ENCODE measurements at regions not wholly inside any gene's neighbourhood (a gene's known extent, or its start where the extent isn't known, plus 50 kb on each side); places are given as distances from the start of the nearest gene placed in this dataset.

GRCh38 chr9:13047827-13048587 is 231.5 kb downstream of the MPDZ start:
- Histone ChIP-seq H3K9me3 (ENCODE audit: control insufficient read depth, insufficient read depth, low read depth, low read length) (no peaks in the 10 kb centered on the region), H3K27ac (ENCODE audit: extremely low read depth, low read depth, low read length) (no peak overlapping the region), H3K4me1 (ENCODE audit: control insufficient read depth, insufficient read depth, low read length) (no peaks in the 10 kb centered on the region), H3K4me3 (ENCODE audit: low read depth, low read length) (no peak overlapping the region), H3K36me3 (ENCODE audit: control insufficient read depth in 2 of 2, insufficient read depth in 1 of 2, low read length in 2 of 2) (no peaks in the 10 kb centered on the region)
- TF ChIP-seq ZNF248 (tag by site-specific recombination; IDR thresholded peaks at IDR 0.05) (no peak), ZNF747 (tag by site-specific recombination; IDR thresholded peaks at IDR 0.05) (no peak), ZNF791 (tag by site-specific recombination; IDR thresholded peaks at IDR 0.05) (no peak), SP2 (tag by site-specific recombination; IDR thresholded peaks at IDR 0.05) (no peak)
- CTCF ChIA-PET, result interaction anchor here (0.6 to 2.1 kb wide), 4 partner anchors 13 to 86 kb away, joined by 3 to 9 read pairs (median 4); no protein-coding TSS in a partner anchor
- POLR2A ChIA-PET, result no interaction called here

GRCh38 chr9:13049223-13049622 is 230.3 kb downstream of the MPDZ start:
- POLR2A ChIA-PET, result no interaction called here
- Histone ChIP-seq H3K36me3 (ENCODE audit: control insufficient read depth in 2 of 2, insufficient read depth in 1 of 2, low read length in 2 of 2) (no peaks in the 10 kb centered on the region), H3K27ac (ENCODE audit: extremely low read depth, low read depth, low read length) (no peak overlapping the region), H3K4me1 (ENCODE audit: control insufficient read depth, insufficient read depth, low read length) (no peaks in the 10 kb centered on the region), H3K9me3 (ENCODE audit: control insufficient read depth, insufficient read depth, low read depth, low read length) (no peaks in the 10 kb centered on the region), H3K4me3 (ENCODE audit: low read depth, low read length) (no peak overlapping the region)
- CTCF ChIA-PET, result interaction anchor here (0.5 to 2.1 kb wide), 3 partner anchors 14 to 1364 kb away, joined by 3 to 9 read pairs (median 3); no protein-coding TSS in a partner anchor
- TF ChIP-seq ZNF248 (tag by site-specific recombination; IDR thresholded peaks at IDR 0.05) (no peak), ZNF776 (tag by site-specific recombination; IDR thresholded peaks at IDR 0.05; ENCODE audit: borderline replicate concordance) (no peak), ZNF274 (IDR thresholded peaks at IDR 0.05; ENCODE audit: low read length) (no peak), ZNF274 (tag by site-specific recombination; IDR thresholded peaks at IDR 0.05; ENCODE audit: borderline replicate concordance) (no peak), SCRT1 (tag by site-specific recombination; IDR thresholded peaks at IDR 0.05; ENCODE audit: borderline replicate concordance) (no peak), WT1 (tag by site-specific recombination; IDR thresholded peaks at IDR 0.05) (no peak), ZNF37A (tag by site-specific recombination; IDR thresholded peaks at IDR 0.05) (no peak), ZNF362 (tag by site-specific recombination; IDR thresholded peaks at IDR 0.05) (no peak), PRDM4 (tag by site-specific recombination; IDR thresholded peaks at IDR 0.05) (peak; percentile 90), MZF1 (tag by site-specific recombination; IDR thresholded peaks at IDR 0.05; ENCODE audit: borderline replicate concordance) (no peak), ZNF596 (tag by site-specific recombination; IDR thresholded peaks at IDR 0.05) (no peak), BCL6B (tag by site-specific recombination; IDR thresholded peaks at IDR 0.05) (no peak), ZFP41 (tag by site-specific recombination; IDR thresholded peaks at IDR 0.05; ENCODE audit: borderline replicate concordance) (no peak), TRIM28 (IDR thresholded peaks at IDR 0.05; ENCODE audit: borderline replicate concordance, low read length) (no peak), ZIC2 (tag by site-specific recombination; IDR thresholded peaks at IDR 0.05) (peak; percentile 58), SP7 (tag by site-specific recombination; IDR thresholded peaks at IDR 0.05) (peak; percentile 33; the same call in 1 of the 2 replicates)
